ENCODE measurements at regions not wholly inside any gene's neighbourhood (a gene's known extent, or its start where the extent isn't known, plus 50 kb on each side); places are given as distances from the start of the nearest gene placed in this dataset.

DNA sequence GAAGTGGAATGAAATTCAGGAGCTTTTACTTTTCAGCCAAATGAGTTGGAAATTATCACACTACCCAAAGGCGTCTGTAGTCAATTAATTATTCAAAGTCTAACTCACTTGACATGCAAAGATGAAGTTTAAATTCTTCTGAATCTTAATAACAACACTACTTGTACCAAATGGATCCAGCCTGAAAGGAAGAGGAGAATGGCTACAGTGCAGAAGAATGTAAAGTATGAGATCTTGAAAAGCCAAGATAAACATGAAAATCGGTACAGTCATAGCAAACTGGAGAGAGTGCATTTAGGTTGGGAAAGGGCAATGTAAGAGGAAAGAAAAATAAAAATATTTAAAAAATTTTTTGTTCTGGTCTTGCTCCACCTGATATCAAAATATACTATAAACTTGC is 195.5 kb downstream of the SIM1 start:
- BruUV-seq (replicated peaks): no TSS peak
- Mint-ChIP-seq H3K27me3 (ENCODE audit: insufficient read depth, unreplicated experiment) (no peaks in the 10 kb centered on the region), H3K27ac (ENCODE audit: low read depth, unreplicated experiment) (peak overlapping the region; percentile 75), H3K4me3 (ENCODE audit: unreplicated experiment) (peak overlapping the region; percentile 16), H3K36me3 (ENCODE audit: insufficient read depth, unreplicated experiment) (no peaks in the 10 kb centered on the region), H3K9me3 (ENCODE audit: unreplicated experiment) (no peaks in the 10 kb centered on the region), H3K4me1 (ENCODE audit: insufficient read depth, unreplicated experiment) (peaks cover 20% of the 10 kb centered on the region)
- ChIA-PET POLR2A (interaction anchor here (0.5 to 1.2 kb wide), 2 partner anchors 17 to 19 kb away, joined by 3 to 4 read pairs; no protein-coding TSS in a partner anchor), CTCF (interaction anchor here (0.6 to 1.0 kb wide), 2 partner anchors 21 to 93 kb away, joined by 3 to 4 read pairs; no protein-coding TSS in a partner anchor)
- intact Hi-C loops (cut with micrococcal nuclease): no loop called here
- DNase-seq (ENCODE audit: unreplicated experiment): peak; percentile 39
- TF ChIP-seq, protein P1, sequence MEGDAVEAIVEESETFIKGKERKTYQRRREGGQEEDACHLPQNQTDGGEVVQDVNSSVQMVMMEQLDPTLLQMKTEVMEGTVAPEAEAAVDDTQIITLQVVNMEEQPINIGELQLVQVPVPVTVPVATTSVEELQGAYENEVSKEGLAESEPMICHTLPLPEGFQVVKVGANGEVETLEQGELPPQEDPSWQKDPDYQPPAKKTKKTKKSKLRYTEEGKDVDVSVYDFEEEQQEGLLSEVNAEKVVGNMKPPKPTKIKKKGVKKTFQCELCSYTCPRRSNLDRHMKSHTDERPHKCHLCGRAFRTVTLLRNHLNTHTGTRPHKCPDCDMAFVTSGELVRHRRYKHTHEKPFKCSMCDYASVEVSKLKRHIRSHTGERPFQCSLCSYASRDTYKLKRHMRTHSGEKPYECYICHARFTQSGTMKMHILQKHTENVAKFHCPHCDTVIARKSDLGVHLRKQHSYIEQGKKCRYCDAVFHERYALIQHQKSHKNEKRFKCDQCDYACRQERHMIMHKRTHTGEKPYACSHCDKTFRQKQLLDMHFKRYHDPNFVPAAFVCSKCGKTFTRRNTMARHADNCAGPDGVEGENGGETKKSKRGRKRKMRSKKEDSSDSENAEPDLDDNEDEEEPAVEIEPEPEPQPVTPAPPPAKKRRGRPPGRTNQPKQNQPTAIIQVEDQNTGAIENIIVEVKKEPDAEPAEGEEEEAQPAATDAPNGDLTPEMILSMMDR (IDR thresholded peaks at IDR 0.05; ENCODE audit: unreplicated experiment): no peak

DNA sequence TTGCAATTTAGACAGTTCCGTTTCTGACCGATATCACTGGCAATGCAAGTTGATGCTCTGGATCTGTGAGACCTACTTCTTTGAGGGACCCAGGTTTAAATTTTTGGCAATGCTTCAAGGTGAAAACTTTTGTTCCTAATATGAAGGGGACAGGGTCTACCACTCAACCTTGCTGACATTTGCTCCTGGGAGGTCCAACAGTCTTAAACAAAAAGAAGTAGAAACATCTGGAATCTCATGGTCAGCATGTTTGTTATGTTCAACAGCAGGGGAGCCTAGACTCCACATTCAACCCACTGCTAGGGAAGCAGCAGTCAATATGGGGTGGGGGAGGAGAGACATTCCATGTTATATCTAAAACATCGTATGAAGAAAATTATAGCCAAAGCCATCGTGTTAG is 196.4 kb downstream of the SIM1 start:
- no peaks in the 10 kb centered on the region for H3K9me3 Mint-ChIP-seq (ENCODE audit: unreplicated experiment)
- TF ChIP-seq, protein P1 (IDR thresholded peaks at IDR 0.05; ENCODE audit: unreplicated experiment): no peak
- peaks cover 20% of the 10 kb centered on the region for H3K4me1 Mint-ChIP-seq (ENCODE audit: insufficient read depth, unreplicated experiment)
- H3K27ac Mint-ChIP-seq (ENCODE audit: low read depth, unreplicated experiment): no peak overlapping the region
- no peaks in the 10 kb centered on the region for H3K36me3 Mint-ChIP-seq (ENCODE audit: insufficient read depth, unreplicated experiment)
- H3K4me3 Mint-ChIP-seq (ENCODE audit: unreplicated experiment): no peak overlapping the region
- DNase-seq (ENCODE audit: unreplicated experiment): no peak
- BruUV-seq (replicated peaks): no TSS peak
- no peaks in the 10 kb centered on the region for H3K27me3 Mint-ChIP-seq (ENCODE audit: insufficient read depth, unreplicated experiment)
- POLR2A ChIA-PET: no interaction called here
- intact Hi-C loops (cut with micrococcal nuclease): no loop called here
- CTCF ChIA-PET: interaction anchor here (1.1 kb wide), 1 partner anchor 10 kb away, joined by 4 read pairs; no protein-coding TSS in a partner anchor

DNA sequence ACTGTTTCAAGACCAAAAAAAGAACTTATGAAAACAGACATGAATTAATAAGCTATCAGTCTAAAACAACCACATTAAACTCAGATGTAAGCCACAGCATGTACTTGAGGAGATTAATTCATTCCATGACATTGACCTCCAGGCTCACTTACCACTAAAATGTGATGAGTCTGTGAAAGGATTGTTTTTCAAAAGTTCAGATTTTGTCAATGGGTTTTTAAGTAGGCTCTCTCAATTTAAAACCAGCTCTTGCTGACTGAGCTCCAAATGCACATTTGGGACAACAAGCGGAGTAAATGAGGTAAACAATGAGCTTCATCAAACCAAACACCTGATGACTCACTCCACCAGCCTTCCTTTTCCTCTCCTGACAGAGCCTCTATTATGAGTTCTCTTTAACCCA is 197.0 kb downstream of the SIM1 start:
- TF ChIP-seq, protein P1 (IDR thresholded peaks at IDR 0.05; ENCODE audit: unreplicated experiment): no peak
- DNase-seq (ENCODE audit: unreplicated experiment): no peak
- H3K4me1 Mint-ChIP-seq (ENCODE audit: insufficient read depth, unreplicated experiment): peaks cover 20% of the 10 kb centered on the region
- no peak overlapping the region for H3K4me3 Mint-ChIP-seq (ENCODE audit: unreplicated experiment)
- no peak overlapping the region for H3K27ac Mint-ChIP-seq (ENCODE audit: low read depth, unreplicated experiment)
- intact Hi-C loops (cut with micrococcal nuclease): no loop called here
- no peaks in the 10 kb centered on the region for H3K27me3 Mint-ChIP-seq (ENCODE audit: insufficient read depth, unreplicated experiment)
- POLR2A ChIA-PET: no interaction called here
- H3K9me3 Mint-ChIP-seq (ENCODE audit: unreplicated experiment): no peaks in the 10 kb centered on the region
- BruUV-seq (replicated peaks): no TSS peak
- CTCF ChIA-PET: interaction anchor here (1.1 to 1.3 kb wide), 2 partner anchors 10 to 212 kb away, joined by 3 to 4 read pairs; no protein-coding TSS in a partner anchor
- H3K36me3 Mint-ChIP-seq (ENCODE audit: insufficient read depth, unreplicated experiment): no peaks in the 10 kb centered on the region

DNA sequence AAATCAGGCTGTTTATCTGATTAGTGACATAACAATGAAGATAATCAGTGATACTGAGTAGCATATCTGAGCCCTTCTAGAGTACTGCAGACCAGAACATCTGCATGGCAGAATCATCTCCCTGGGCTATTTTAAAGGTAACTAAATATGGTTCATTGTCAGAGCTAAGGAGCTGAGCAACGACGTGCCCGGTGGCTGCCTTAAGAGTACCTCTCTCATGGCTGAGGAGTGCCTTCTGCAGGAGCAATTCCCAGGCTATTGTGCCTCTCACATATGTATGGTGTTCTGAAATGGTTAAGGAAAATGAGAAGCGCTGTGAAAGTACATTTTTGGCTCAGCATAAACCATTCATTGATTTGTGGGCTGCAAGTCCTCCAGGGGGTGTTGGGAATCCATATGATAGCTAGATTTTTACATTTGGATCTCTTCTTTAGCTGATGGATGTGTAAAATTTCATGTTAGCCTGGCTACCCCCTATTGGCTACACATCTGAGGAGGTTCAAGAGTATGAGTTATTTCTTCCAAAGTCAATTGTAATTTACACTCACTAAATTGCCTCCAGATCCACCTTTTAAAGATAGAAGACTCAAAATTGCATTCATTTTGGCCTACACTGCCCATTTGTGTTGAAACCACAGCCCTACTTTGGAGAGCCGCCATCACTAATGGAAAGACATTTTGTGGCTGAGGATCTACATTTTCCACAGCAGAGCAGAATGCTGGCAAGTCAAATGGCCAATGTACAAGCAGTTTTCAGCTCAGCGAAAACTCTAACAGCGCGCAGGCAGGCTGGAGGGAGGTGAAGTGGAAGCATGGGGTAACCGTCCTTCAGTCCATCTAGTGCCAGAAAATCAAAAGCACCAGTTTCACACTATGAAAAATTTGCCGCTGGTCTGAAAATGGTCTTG is 198.0 kb downstream of the SIM1 start:
- TF ChIP-seq, protein P1 (IDR thresholded peaks at IDR 0.05; ENCODE audit: unreplicated experiment): no peak
- Mint-ChIP-seq H3K36me3 (ENCODE audit: insufficient read depth, unreplicated experiment) (no peaks in the 10 kb centered on the region), H3K4me3 (ENCODE audit: unreplicated experiment) (no peak overlapping the region), H3K27ac (ENCODE audit: low read depth, unreplicated experiment) (no peak overlapping the region), H3K27me3 (ENCODE audit: insufficient read depth, unreplicated experiment) (no peaks in the 10 kb centered on the region), H3K4me1 (ENCODE audit: insufficient read depth, unreplicated experiment) (peaks cover 20% of the 10 kb centered on the region), H3K9me3 (ENCODE audit: unreplicated experiment) (no peaks in the 10 kb centered on the region)
- no TSS peak for BruUV-seq (replicated peaks)
- no peak for DNase-seq (ENCODE audit: unreplicated experiment)
- POLR2A ChIA-PET: no interaction called here
- CTCF ChIA-PET: interaction anchor here (0.6 to 1.3 kb wide), 3 partner anchors 118 to 213 kb away, joined by 3 read pairs; no protein-coding TSS in a partner anchor
- intact Hi-C loops (cut with micrococcal nuclease): no loop called here

All from MCF 10A (cell line).